Nephron (organoid): ENCODE measurements at regions not wholly inside any gene's neighbourhood (a gene's known extent, or its start where the extent isn't known, plus 50 kb on each side); places are given as distances from the start of the nearest gene placed in this dataset.

Experiments used
- H3K27ac Mint-ChIP-seq, 3 experiments: 2 replicates each; pipeline ENCODE4 v1.8.0; 2020; ENCODE audit warnings: mixed read lengths in 3 of 3, mild to moderate bottlenecking in 2 of 3, moderate library complexity in 1 of 3
- H3K27me3 Mint-ChIP-seq: 2 replicates; pipeline ENCODE4 v1.8.0; 2021; ENCODE audit warnings: low read depth, mild to moderate bottlenecking, moderate library complexity, mixed read lengths
- H3K36me3 Mint-ChIP-seq: 2 replicates; pipeline ENCODE4 v1.8.0; 2020; ENCODE audit warnings: low read depth, mixed read lengths
- H3K4me1 Mint-ChIP-seq: 2 replicates; pipeline ENCODE4 v1.8.0; 2020; ENCODE audit warnings: mixed read lengths
- H3K4me3 Mint-ChIP-seq, 3 experiments: 2 replicates each; pipeline ENCODE4 v1.8.0; 2020; ENCODE audit warnings: mild to moderate bottlenecking in 3 of 3, mixed read lengths in 3 of 3, moderate library complexity in 2 of 3
- H3K9me3 Mint-ChIP-seq: 2 replicates; pipeline ENCODE4 v1.8.0; 2020; ENCODE audit warnings: mixed read lengths
- CTCF ChIP-seq, 3 experiments: fragments of 200-600 bp; sonication (generic); IDR thresholded peaks; one replicate each; pipeline ENCODE4 v1.5.0; 2021; ENCODE audit warnings: antibody characterized with exemption in 3 of 3; ENCODE audit not compliant: unreplicated experiment in 3 of 3

DNA sequence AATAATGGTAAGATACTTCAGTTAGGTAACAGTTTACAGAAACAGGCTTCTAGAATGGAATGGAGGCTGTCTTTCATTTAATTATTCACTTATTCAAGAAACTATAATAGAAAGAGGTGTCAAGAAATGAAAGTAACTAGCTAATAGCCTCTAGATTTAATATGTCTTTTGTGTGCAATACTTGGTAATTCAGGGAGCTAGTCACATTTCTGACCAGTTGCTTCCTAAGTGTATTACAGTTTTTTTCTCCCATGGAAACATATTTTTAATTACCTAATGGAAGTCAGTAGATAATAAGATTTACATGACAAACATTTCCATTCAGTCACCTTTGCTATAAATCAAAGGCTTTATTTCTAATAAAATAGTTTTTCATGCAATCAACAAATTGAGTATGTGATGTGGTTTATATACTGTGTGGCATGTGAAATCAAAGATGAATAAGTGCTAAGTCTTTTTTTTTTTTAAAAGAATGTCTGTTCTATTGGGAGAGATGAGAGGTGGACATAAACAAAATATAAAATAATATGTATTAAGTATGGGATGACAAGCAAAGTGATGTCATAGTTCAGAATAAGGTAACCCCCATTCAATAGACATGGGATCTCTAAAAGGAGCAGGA is 985.7 kb downstream of the SQOR start:
- H3K4me3 Mint-ChIP-seq, result no peak overlapping the region
- TF ChIP-seq CTCF (IDR thresholded peaks at IDR 0.05; ENCODE audit: unreplicated experiment in 3 of 3), result no peak

GRCh38 chr15:46622851-46623250 is 988.0 kb downstream of the SQOR start:
- Mint-ChIP-seq H3K9me3 (peaks cover 22% of the 10 kb centered on the region), H3K4me1 (no peaks in the 10 kb centered on the region), H3K4me3 (no peak overlapping the region), H3K36me3 (peaks cover 4% of the 10 kb centered on the region), H3K27me3 (peaks cover 3% of the 10 kb centered on the region), H3K27ac (no peak overlapping the region)
- no peak for TF ChIP-seq CTCF (IDR thresholded peaks at IDR 0.05; ENCODE audit: unreplicated experiment in 3 of 3)

More for the DNA sequence above, 985.7 kb downstream of the SQOR start:
- Mint-ChIP-seq H3K27me3 (peaks cover 3% of the 10 kb centered on the region), H3K27ac (no peak overlapping the region), H3K36me3 (peaks cover 3% of the 10 kb centered on the region), H3K4me1 (no peaks in the 10 kb centered on the region), H3K9me3 (peaks cover 11% of the 10 kb centered on the region)

DNA sequence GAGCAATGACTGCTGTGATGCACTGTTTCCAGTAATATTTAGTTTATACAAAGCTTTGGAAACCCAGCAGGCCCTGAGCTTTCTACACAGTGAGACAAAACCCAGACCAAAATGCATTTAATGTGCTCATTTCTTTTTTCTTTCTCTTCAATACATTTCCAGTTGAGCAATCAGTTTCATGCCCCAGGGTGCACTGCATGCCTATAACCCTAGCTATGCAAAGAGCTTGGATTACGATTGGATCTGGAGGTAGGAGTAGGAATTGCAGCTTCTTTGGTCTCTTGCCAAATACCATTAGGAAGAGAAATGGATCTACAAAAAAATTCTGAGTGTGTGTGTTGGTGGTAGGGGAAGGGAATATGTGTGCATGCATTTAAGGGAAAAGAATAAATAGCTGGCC is 1001.4 kb downstream of the SQOR start:
- peak overlapping the region; percentile 21 to 73 (median 40) for H3K27ac Mint-ChIP-seq
- H3K4me1 Mint-ChIP-seq, result peaks cover 22% of the 10 kb centered on the region
- no peak for TF ChIP-seq CTCF (IDR thresholded peaks at IDR 0.05; ENCODE audit: unreplicated experiment in 3 of 3)
- H3K27me3 Mint-ChIP-seq, result no peaks in the 10 kb centered on the region
- no peak overlapping the region for H3K4me3 Mint-ChIP-seq
- H3K36me3 Mint-ChIP-seq, result no peaks in the 10 kb centered on the region
- no peaks in the 10 kb centered on the region for H3K9me3 Mint-ChIP-seq

DNA sequence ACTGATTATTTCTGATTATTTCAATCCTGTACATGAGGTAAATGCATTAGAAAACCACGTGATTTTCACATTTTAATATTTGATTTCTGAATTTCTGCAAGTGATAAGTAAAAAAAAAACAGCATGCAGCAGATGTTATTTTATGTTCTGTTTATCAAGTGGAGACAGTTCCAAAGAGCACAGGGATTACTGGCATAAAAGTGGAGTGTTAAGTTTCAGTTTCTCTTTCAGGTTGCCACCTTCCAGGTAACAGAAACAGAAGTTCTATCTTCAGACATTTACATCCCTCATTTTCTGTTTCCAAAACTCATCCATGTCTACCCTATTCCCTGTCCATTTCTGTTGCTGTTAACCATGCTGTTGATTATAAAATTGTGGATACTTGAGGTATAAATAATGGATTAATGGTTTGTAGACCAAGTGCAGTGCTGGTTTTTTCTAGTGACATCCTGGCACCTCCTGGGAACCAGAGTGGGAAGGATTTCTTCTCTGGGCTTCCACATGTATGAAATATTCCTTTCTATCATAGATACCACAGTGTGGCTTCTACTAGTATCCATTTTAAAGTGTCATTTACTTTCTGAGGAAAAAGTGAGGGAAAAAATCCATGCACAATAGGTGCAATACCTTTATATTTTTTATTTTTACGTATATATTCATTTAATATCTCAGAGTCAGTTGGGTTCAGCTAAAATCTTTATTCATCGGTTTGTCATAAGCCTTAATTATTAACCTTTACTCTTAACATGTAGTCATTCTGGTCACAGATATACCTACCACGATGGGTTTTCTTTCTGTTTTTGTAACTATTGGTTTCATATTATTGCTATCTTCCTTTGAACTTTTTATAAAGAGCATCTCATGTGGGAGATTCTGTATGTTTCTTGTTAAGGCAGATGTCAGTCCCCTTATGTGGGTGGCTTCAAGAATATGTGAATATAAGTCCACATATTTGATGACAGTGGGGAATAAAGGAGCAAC is 1010.0 kb downstream of the SQOR start:
- no peak overlapping the region for H3K4me3 Mint-ChIP-seq
- H3K36me3 Mint-ChIP-seq, result no peaks in the 10 kb centered on the region
- no peaks in the 10 kb centered on the region for H3K27me3 Mint-ChIP-seq
- H3K4me1 Mint-ChIP-seq, result peaks cover 17% of the 10 kb centered on the region
- H3K27ac Mint-ChIP-seq, result no peak overlapping the region
- TF ChIP-seq CTCF (IDR thresholded peaks at IDR 0.05; ENCODE audit: unreplicated experiment in 3 of 3), result no peak
- H3K9me3 Mint-ChIP-seq, result no peaks in the 10 kb centered on the region

DNA sequence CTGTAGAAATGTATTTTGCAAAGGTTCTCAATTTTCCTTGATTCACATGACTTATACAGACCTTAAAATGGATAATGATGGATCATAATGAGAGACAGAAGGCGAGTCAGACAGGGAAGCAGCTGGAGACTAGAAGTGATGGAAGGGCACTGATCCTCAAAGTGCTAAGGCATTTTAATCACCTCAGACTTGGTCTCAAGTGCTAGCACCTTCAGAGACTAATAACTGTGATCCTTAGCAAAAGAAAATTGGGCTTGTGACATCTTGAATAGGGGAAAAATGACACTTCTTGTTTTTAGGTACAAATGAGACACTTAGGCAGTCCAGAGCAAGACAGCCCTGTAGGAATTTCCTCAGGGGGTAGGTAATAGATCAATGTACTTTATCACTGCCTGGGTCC is 1011.7 kb downstream of the SQOR start:
- Mint-ChIP-seq H3K36me3 (no peaks in the 10 kb centered on the region), H3K9me3 (no peaks in the 10 kb centered on the region), H3K4me3 (no peak overlapping the region), H3K4me1 (peaks cover 17% of the 10 kb centered on the region), H3K27me3 (no peaks in the 10 kb centered on the region), H3K27ac (no peak overlapping the region)
- no peak for TF ChIP-seq CTCF (IDR thresholded peaks at IDR 0.05; ENCODE audit: unreplicated experiment in 3 of 3)
